B cell (primary cell): ENCODE measurements at regions not wholly inside any gene's neighbourhood (a gene's known extent, or its start where the extent isn't known, plus 50 kb on each side); places are given as distances from the start of the nearest gene placed in this dataset.

Experiments
- CTCF ChIP-seq: fragments of 200-600 bp; IDR thresholded peaks from one replicate; pipeline ENCODE4 v1.8.0; 2022; ENCODE audit warnings: antibody characterized with exemption, mild to moderate bottlenecking
- EZH2 ChIP-seq: IDR thresholded peaks from 2 replicates; pipeline ENCODE4 v1.6.1; 2012; ENCODE audit warnings: borderline replicate concordance, low read depth, mild to moderate bottlenecking, moderate library complexity, low read length; ENCODE audit not compliant: insufficient read depth, poor library complexity, severe bottlenecking

DNA sequence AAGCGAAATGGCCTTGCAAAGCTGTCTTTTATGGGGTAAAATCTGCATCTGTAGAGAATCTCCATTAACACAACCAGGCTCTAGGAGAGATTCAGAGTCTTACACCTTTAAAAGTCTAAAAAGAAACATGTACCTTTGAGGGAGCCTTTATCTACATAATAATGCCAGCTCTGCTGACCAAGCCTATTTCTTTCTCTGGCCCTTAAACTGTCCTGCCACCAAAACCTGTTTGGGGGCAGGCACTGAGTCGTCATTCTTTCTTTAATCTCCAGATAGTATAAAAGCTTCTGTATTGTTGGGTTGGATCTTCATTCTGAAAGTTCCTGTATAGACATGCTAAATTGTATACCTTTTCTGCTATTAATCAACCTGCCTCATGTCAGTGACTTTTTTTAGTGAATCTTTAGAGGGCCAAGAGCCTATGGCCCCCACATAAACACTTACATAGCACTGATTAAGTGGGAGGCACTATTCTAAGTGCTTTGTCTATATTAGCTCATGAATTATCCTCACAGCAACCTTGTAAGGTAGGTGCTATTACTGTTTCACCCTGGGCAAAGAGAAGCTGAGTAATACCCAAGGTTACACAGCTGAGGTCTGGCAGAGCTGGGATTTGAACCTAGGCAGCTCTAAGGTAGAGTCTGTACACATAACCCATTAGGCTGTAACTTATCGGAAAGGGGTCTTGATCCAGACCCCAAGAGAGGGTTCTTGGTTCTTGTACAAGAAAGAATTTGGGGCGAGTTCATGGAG, 232.3 kb upstream of the DTNBP1 start:
- TF ChIP-seq CTCF: no peak
- no peak for TF ChIP-seq EZH2
